ENCODE measurements at regions not wholly inside any gene's neighbourhood (a gene's known extent, or its start where the extent isn't known, plus 50 kb on each side); places are given as distances from the start of the nearest gene placed in this dataset.
A peak's percentile ranks its signal among the peaks of the same experiment; 100 is the strongest.

- Histone ChIP-seq H3K27me3 (ENCODE audit: control insufficient read depth, insufficient read depth, low read length) (no peaks in the 10 kb centered on the region), H3K36me3 (ENCODE audit: control insufficient read depth, insufficient read depth, low read length) (no peaks in the 10 kb centered on the region), H3K4me3 (ENCODE audit: low read depth, low read length) (no peak overlapping the region)
- DNase-seq (ENCODE audit: low read depth) (no peak), FAIRE-seq (no peak)
- TF ChIP-seq CTCF (IDR thresholded peaks at IDR 0.05; ENCODE audit: insufficient read depth, low read length, severe bottlenecking): no peak
Measured at GRCh38 chr5:171675511-171675910, 110.1 kb upstream of the SMIM23 start.

GRCh38 chr5:171676286-171676944 lies 109.2 kb upstream of the SMIM23 start:
- no peak for TF ChIP-seq CTCF (IDR thresholded peaks at IDR 0.05; ENCODE audit: insufficient read depth, low read length, severe bottlenecking)
- no peak for DNase-seq (ENCODE audit: low read depth)
- FAIRE-seq: no peak
- Histone ChIP-seq H3K36me3 (ENCODE audit: control insufficient read depth, insufficient read depth, low read length) (no peaks in the 10 kb centered on the region), H3K27me3 (ENCODE audit: control insufficient read depth, insufficient read depth, low read length) (no peaks in the 10 kb centered on the region), H3K4me3 (ENCODE audit: low read depth, low read length) (no peak overlapping the region)

GRCh38 chr5:171678646-171679045 lies 107.0 kb upstream of the SMIM23 start:
- no peak for TF ChIP-seq CTCF (IDR thresholded peaks at IDR 0.05; ENCODE audit: insufficient read depth, low read length, severe bottlenecking)
- DNase-seq (ENCODE audit: low read depth): no peak
- FAIRE-seq: no peak
- Histone ChIP-seq H3K36me3 (ENCODE audit: control insufficient read depth, insufficient read depth, low read length) (no peaks in the 10 kb centered on the region), H3K4me3 (ENCODE audit: low read depth, low read length) (no peak overlapping the region), H3K27me3 (ENCODE audit: control insufficient read depth, insufficient read depth, low read length) (no peaks in the 10 kb centered on the region)

- no peaks in the 10 kb centered on the region for H3K27me3 ChIP-seq (ENCODE audit: control insufficient read depth, insufficient read depth, low read length)
- DNase-seq (ENCODE audit: low read depth) (no peak), FAIRE-seq (no peak)
Measured at GRCh38 chr5:171680485-171680884, 105.1 kb upstream of the SMIM23 start.

GRCh38 chr5:171681061-171681460 lies 104.6 kb upstream of the SMIM23 start:
- DNase-seq (ENCODE audit: low read depth): no peak
- no peak for TF ChIP-seq CTCF (IDR thresholded peaks at IDR 0.05; ENCODE audit: insufficient read depth, low read length, severe bottlenecking)
- Histone ChIP-seq H3K27me3 (ENCODE audit: control insufficient read depth, insufficient read depth, low read length) (no peaks in the 10 kb centered on the region), H3K36me3 (ENCODE audit: control insufficient read depth, insufficient read depth, low read length) (no peaks in the 10 kb centered on the region), H3K4me3 (ENCODE audit: low read depth, low read length) (no peak overlapping the region)
- FAIRE-seq: no peak

More at GRCh38 chr5:171680485-171680884, 105.1 kb upstream of the SMIM23 start:
- Histone ChIP-seq H3K36me3 (ENCODE audit: control insufficient read depth, insufficient read depth, low read length) (no peaks in the 10 kb centered on the region), H3K4me3 (ENCODE audit: low read depth, low read length) (no peak overlapping the region)
- TF ChIP-seq CTCF (IDR thresholded peaks at IDR 0.05; ENCODE audit: insufficient read depth, low read length, severe bottlenecking): no peak

GRCh38 chr5:171681677-171682076 lies 103.9 kb upstream of the SMIM23 start:
- DNase-seq (ENCODE audit: low read depth) (peak; percentile 59), FAIRE-seq (no peak)
- no peaks in the 10 kb centered on the region for H3K36me3 ChIP-seq (ENCODE audit: control insufficient read depth, insufficient read depth, low read length)
- H3K4me3 ChIP-seq (ENCODE audit: low read depth, low read length): no peak overlapping the region
- no peaks in the 10 kb centered on the region for H3K27me3 ChIP-seq (ENCODE audit: control insufficient read depth, insufficient read depth, low read length)
- TF ChIP-seq CTCF (IDR thresholded peaks at IDR 0.05; ENCODE audit: insufficient read depth, low read length, severe bottlenecking): no peak

All from bronchial epithelial cell (primary cell).